ENCODE measurements at regions not wholly inside any gene's neighbourhood (a gene's known extent, or its start where the extent isn't known, plus 50 kb on each side); places are given as distances from the start of the nearest gene placed in this dataset.

DNA sequence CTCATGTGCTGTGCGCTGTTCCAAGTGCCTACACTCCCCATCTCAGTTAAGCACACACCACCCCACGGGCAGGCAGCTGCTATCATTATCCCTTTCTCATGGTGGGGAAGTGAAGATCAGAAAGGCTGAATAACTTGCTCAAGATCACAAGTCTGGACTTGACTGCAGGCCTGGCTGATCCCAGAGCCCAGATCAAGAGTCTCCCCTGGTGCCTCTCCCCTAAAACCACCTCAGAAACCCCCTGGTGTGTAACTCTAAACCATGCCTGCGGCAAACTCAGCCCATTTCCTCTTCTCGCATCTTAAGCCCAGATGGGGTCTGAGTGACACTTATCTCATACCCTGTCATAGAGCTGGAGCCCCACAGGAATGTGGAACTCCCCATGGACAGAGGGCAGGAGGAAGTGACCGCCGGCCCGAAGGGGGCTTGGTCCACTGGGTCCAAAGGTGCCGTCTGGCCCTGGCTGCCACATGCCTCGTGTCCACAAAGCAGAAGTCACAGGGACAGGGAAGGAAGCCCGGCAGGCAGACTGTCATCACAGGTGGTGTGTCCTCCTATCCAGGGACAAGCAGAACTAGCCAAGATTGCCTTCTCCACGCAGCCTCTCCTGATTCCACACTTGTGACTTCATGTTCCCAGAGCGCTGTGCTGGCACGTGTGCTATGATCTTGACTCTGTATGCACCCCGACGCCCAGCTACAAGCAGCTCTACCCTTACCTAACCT lies 92.1 kb downstream of the SYF2 start (continued):
- TF ChIP-seq, protein P1, sequence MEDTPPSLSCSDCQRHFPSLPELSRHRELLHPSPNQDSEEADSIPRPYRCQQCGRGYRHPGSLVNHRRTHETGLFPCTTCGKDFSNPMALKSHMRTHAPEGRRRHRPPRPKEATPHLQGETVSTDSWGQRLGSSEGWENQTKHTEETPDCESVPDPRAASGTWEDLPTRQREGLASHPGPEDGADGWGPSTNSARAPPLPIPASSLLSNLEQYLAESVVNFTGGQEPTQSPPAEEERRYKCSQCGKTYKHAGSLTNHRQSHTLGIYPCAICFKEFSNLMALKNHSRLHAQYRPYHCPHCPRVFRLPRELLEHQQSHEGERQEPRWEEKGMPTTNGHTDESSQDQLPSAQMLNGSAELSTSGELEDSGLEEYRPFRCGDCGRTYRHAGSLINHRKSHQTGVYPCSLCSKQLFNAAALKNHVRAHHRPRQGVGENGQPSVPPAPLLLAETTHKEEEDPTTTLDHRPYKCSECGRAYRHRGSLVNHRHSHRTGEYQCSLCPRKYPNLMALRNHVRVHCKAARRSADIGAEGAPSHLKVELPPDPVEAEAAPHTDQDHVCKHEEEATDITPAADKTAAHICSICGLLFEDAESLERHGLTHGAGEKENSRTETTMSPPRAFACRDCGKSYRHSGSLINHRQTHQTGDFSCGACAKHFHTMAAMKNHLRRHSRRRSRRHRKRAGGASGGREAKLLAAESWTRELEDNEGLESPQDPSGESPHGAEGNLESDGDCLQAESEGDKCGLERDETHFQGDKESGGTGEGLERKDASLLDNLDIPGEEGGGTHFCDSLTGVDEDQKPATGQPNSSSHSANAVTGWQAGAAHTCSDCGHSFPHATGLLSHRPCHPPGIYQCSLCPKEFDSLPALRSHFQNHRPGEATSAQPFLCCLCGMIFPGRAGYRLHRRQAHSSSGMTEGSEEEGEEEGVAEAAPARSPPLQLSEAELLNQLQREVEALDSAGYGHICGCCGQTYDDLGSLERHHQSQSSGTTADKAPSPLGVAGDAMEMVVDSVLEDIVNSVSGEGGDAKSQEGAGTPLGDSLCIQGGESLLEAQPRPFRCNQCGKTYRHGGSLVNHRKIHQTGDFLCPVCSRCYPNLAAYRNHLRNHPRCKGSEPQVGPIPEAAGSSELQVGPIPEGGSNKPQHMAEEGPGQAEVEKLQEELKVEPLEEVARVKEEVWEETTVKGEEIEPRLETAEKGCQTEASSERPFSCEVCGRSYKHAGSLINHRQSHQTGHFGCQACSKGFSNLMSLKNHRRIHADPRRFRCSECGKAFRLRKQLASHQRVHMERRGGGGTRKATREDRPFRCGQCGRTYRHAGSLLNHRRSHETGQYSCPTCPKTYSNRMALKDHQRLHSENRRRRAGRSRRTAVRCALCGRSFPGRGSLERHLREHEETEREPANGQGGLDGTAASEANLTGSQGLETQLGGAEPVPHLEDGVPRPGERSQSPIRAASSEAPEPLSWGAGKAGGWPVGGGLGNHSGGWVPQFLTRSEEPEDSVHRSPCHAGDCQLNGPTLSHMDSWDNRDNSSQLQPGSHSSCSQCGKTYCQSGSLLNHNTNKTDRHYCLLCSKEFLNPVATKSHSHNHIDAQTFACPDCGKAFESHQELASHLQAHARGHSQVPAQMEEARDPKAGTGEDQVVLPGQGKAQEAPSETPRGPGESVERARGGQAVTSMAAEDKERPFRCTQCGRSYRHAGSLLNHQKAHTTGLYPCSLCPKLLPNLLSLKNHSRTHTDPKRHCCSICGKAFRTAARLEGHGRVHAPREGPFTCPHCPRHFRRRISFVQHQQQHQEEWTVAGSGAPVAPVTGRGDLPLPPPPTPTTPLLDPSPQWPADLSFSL (CRISPR knock-in tag; IDR thresholded peaks at IDR 0.05), result 0 out of 2 replicates have a peak, but pooled peaks have one; percentile 31
- TF ChIP-seq SKI (IDR thresholded peaks at IDR 0.05; ENCODE audit: partially characterized antibody) (peak; percentile 80), CBX5 (CRISPR knock-in tag; IDR thresholded peaks at IDR 0.05; ENCODE audit: borderline replicate concordance) (no peak), REXO4 (CRISPR knock-in tag; IDR thresholded peaks at IDR 0.05; ENCODE audit: borderline replicate concordance) (no peak; the same call in 1 of the 2 replicates), ZNF446 (CRISPR knock-in tag; IDR thresholded peaks at IDR 0.05) (peak; percentile 80), GATAD2A (CRISPR knock-in tag; IDR thresholded peaks at IDR 0.05) (peak; percentile 85), HNF4A (CRISPR knock-in tag; IDR thresholded peaks at IDR 0.05) (peak; percentile 89), ZNF317 (CRISPR knock-in tag; IDR thresholded peaks at IDR 0.05) (0 out of 2 replicates have a peak, but pooled peaks have one; percentile 56), ARNT2 (CRISPR knock-in tag; IDR thresholded peaks at IDR 0.05; ENCODE audit: low read depth) (no peak), PHF5A (CRISPR knock-in tag; IDR thresholded peaks at IDR 0.05; ENCODE audit: low read depth, unreplicated experiment) (no peak)
- TF ChIP-seq, protein P2, sequence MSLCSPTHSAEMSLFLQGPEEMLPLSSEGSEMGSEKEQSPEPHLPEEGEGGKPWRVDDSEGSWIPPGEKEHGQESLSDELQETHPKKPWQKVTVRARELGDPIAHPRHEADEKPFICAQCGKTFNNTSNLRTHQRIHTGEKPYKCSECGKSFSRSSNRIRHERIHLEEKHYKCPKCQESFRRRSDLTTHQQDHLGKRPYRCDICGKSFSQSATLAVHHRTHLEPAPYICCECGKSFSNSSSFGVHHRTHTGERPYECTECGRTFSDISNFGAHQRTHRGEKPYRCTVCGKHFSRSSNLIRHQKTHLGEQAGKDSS (CRISPR knock-in tag; IDR thresholded peaks at IDR 0.05; ENCODE audit: borderline replicate concordance, low read depth), result peak; percentile 88; the same call in 1 of the 2 replicates
- TF ChIP-seq, protein P3, sequence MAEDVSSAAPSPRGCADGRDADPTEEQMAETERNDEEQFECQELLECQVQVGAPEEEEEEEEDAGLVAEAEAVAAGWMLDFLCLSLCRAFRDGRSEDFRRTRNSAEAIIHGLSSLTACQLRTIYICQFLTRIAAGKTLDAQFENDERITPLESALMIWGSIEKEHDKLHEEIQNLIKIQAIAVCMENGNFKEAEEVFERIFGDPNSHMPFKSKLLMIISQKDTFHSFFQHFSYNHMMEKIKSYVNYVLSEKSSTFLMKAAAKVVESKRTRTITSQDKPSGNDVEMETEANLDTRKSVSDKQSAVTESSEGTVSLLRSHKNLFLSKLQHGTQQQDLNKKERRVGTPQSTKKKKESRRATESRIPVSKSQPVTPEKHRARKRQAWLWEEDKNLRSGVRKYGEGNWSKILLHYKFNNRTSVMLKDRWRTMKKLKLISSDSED (CRISPR knock-in tag; IDR thresholded peaks at IDR 0.05), result no peak
- TF ChIP-seq, protein P4, sequence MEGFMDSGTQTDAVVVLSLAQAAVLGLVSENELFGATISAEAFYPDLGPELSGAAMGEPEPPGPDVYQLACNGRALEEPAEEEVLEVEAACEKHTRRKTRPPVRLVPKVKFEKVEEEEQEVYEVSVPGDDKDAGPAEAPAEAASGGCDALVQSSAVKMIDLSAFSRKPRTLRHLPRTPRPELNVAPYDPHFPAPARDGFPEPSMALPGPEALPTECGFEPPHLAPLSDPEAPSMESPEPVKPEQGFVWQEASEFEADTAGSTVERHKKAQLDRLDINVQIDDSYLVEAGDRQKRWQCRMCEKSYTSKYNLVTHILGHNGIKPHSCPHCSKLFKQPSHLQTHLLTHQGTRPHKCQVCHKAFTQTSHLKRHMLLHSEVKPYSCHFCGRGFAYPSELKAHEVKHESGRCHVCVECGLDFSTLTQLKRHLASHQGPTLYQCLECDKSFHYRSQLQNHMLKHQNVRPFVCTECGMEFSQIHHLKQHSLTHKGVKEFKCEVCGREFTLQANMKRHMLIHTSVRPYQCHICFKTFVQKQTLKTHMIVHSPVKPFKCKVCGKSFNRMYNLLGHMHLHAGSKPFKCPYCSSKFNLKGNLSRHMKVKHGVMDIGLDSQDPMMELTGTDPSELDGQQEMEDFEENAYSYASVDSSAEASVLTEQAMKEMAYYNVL (CRISPR knock-in tag; IDR thresholded peaks at IDR 0.05; ENCODE audit: borderline replicate concordance), result no peak
- TF ChIP-seq, protein P5, sequence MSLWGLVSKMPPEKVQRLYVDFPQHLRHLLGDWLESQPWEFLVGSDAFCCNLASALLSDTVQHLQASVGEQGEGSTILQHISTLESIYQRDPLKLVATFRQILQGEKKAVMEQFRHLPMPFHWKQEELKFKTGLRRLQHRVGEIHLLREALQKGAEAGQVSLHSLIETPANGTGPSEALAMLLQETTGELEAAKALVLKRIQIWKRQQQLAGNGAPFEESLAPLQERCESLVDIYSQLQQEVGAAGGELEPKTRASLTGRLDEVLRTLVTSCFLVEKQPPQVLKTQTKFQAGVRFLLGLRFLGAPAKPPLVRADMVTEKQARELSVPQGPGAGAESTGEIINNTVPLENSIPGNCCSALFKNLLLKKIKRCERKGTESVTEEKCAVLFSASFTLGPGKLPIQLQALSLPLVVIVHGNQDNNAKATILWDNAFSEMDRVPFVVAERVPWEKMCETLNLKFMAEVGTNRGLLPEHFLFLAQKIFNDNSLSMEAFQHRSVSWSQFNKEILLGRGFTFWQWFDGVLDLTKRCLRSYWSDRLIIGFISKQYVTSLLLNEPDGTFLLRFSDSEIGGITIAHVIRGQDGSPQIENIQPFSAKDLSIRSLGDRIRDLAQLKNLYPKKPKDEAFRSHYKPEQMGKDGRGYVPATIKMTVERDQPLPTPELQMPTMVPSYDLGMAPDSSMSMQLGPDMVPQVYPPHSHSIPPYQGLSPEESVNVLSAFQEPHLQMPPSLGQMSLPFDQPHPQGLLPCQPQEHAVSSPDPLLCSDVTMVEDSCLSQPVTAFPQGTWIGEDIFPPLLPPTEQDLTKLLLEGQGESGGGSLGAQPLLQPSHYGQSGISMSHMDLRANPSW (CRISPR knock-in tag; IDR thresholded peaks at IDR 0.05; ENCODE audit: borderline replicate concordance), result 0 out of 2 replicates have a peak, but pooled peaks have one; percentile 34

Data from HepG2 (cell line).